Stomach (tissue), 4 donors: ENCODE measurements at regions not wholly inside any gene's neighbourhood (a gene's known extent, or its start where the extent isn't known, plus 50 kb on each side); places are given as distances from the start of the nearest gene placed in this dataset.

Source experiments
- EP300 ChIP-seq: sonication (generic); formaldehyde crosslinking; IDR thresholded peaks from one replicate; pipeline ENCODE4 v1.6.1; 2017; ENCODE audit warnings: antibody characterized with exemption
- POLR2A ChIP-seq, 4 donors: fragments of 450-650 bp; IDR thresholded peaks; one replicate each; pipeline ENCODE4 v1.6.1; 2016; ENCODE audit warnings: antibody characterized with exemption in 4 of 4, control low read depth in 2 of 4, mild to moderate bottlenecking in 1 of 4, moderate library complexity in 1 of 4
- POLR2AphosphoS5 ChIP-seq, 3 donors: sonication (generic); formaldehyde crosslinking; IDR thresholded peaks; one replicate each; pipeline ENCODE4 v1.6.1; 2016; ENCODE audit warnings: antibody characterized with exemption in 3 of 3
- TF ChIP-seq, protein P1 (sequence below), 7 experiments: fragments of 450-650 bp in 4 of 7; fragments of 200-600 bp in 3 of 7; sonication (generic) in 3 of 7; IDR thresholded peaks; one replicate each; pipeline ENCODE4 v1.5.1; 2016 to 2019; ENCODE audit warnings: antibody characterized with exemption in 7 of 7, control low read depth in 2 of 7, mild to moderate bottlenecking in 1 of 7

GRCh38 chrX:40374486-40374885, 206.3 kb upstream of the ATP6AP2 start:
- TF ChIP-seq POLR2A (IDR thresholded peaks at IDR 0.05) (no peak), POLR2AphosphoS5 (IDR thresholded peaks at IDR 0.05) (no peak), EP300 (no peak)
- TF ChIP-seq, protein P1, sequence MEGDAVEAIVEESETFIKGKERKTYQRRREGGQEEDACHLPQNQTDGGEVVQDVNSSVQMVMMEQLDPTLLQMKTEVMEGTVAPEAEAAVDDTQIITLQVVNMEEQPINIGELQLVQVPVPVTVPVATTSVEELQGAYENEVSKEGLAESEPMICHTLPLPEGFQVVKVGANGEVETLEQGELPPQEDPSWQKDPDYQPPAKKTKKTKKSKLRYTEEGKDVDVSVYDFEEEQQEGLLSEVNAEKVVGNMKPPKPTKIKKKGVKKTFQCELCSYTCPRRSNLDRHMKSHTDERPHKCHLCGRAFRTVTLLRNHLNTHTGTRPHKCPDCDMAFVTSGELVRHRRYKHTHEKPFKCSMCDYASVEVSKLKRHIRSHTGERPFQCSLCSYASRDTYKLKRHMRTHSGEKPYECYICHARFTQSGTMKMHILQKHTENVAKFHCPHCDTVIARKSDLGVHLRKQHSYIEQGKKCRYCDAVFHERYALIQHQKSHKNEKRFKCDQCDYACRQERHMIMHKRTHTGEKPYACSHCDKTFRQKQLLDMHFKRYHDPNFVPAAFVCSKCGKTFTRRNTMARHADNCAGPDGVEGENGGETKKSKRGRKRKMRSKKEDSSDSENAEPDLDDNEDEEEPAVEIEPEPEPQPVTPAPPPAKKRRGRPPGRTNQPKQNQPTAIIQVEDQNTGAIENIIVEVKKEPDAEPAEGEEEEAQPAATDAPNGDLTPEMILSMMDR (IDR thresholded peaks at IDR 0.05) = no peak
